GM23248 (cell line): ENCODE measurements at regions not wholly inside any gene's neighbourhood (a gene's known extent, or its start where the extent isn't known, plus 50 kb on each side); places are given as distances from the start of the nearest gene placed in this dataset.

ENCODE experiments used
- DNase-seq: peaks from one replicate; pipeline ENCODE4 v3.0.0-alpha.2; 2015
- H2AFZ ChIP-seq: fragments of 200-600 bp; sonication (generic); 2 replicates; pipeline ENCODE4 v1.6.1; 2016; ENCODE audit warnings: antibody characterized with exemption
- H3F3A ChIP-seq: fragments of 200-600 bp; sonication (generic); 2 replicates; pipeline ENCODE4 v1.6.1; 2016; ENCODE audit warnings: mild to moderate bottlenecking, antibody characterized with exemption, mixed run types; ENCODE audit not compliant: insufficient read depth
- H3K27ac ChIP-seq: fragments of 200-600 bp; sonication (generic); 2 replicates; pipeline ENCODE4 v1.5.1; 2016; ENCODE audit warnings: mild to moderate bottlenecking
- H3K27me3 ChIP-seq: fragments of 200-600 bp; sonication (generic); replicated peaks from 2 replicates; pipeline ENCODE4 v1.6.1; 2016; ENCODE audit warnings: mild to moderate bottlenecking; ENCODE audit not compliant: insufficient read depth
- H3K36me3 ChIP-seq: fragments of 200-600 bp; sonication (generic); 2 replicates; pipeline ENCODE4 v1.6.1; 2016; ENCODE audit warnings: low read depth, mild to moderate bottlenecking
- H3K4me1 ChIP-seq: fragments of 200-600 bp; sonication (generic); 2 replicates; pipeline ENCODE4 v1.6.1; 2016; ENCODE audit warnings: mild to moderate bottlenecking; ENCODE audit not compliant: insufficient read depth
- H3K4me2 ChIP-seq: fragments of 200-600 bp; sonication (generic); one replicate; pipeline ENCODE4 v1.6.1; 2016; ENCODE audit warnings: mild to moderate bottlenecking; ENCODE audit not compliant: unreplicated experiment
- H3K4me3 ChIP-seq: fragments of 200-600 bp; sonication (generic); 2 replicates; pipeline ENCODE4 v1.5.1; 2016; ENCODE audit warnings: mild to moderate bottlenecking
- H3K79me2 ChIP-seq: fragments of 200-600 bp; sonication (generic); 2 replicates; pipeline ENCODE4 v1.6.1; 2016; ENCODE audit warnings: mild to moderate bottlenecking; ENCODE audit not compliant: insufficient read depth
- H3K9ac ChIP-seq: fragments of 200-600 bp; sonication (generic); 2 replicates; pipeline ENCODE4 v1.6.1; 2016; ENCODE audit warnings: mild to moderate bottlenecking
- H3K9me2 ChIP-seq: fragments of 200-600 bp; sonication (generic); 2 replicates; pipeline ENCODE4 v1.6.1; 2016; ENCODE audit warnings: mixed run types, mild to moderate bottlenecking, moderate library complexity; ENCODE audit not compliant: insufficient read depth
- H3K9me3 ChIP-seq: fragments of 200-600 bp; sonication (generic); one replicate; pipeline ENCODE4 v1.6.1; 2017; ENCODE audit warnings: low read depth
- H4K20me1 ChIP-seq: fragments of 200-600 bp; sonication (generic); 2 replicates; pipeline ENCODE4 v1.6.0; 2016; ENCODE audit not compliant: insufficient read depth
- EZH2 ChIP-seq: fragments of 200-600 bp; sonication (generic); IDR thresholded peaks from 2 replicates; pipeline ENCODE4 v1.6.1; 2018; ENCODE audit warnings: antibody characterized with exemption, mild to moderate bottlenecking; ENCODE audit not compliant: insufficient read depth, poor library complexity, severe bottlenecking
- EZH2phosphoT487 ChIP-seq: fragments of 200-600 bp; sonication (generic); IDR thresholded peaks from 2 replicates; pipeline ENCODE4 v1.6.1; 2018; ENCODE audit warnings: antibody characterized with exemption, moderate library complexity, mild to moderate bottlenecking, low read depth; ENCODE audit not compliant: insufficient read depth
- WGBS, 2 experiments: methylation state at CpG; one replicate each; pipeline ENCODE4 v1.1.6; 2015 to 2017; ENCODE audit warnings: low lambda C conversion rate in 2 of 2, low coverage in 1 of 2; ENCODE audit errors: missing lambda C conversion rate in 2 of 2; 5-methylcytosine and 5-hydroxymethylcytosine counted together
- in situ Hi-C: fragments of 300-500 bp; cut with MboI; formaldehyde crosslinking; loops from 2 replicates; pipeline ENCODE4 v1.15.0; 2020

GRCh38 chr5:173796721-173797495 is 91.2 kb upstream of the CPEB4 start:
- Histone ChIP-seq H3K9ac (no peak overlapping the region), H3K9me3 (no peaks in the 10 kb centered on the region), H3K4me2 (no peak overlapping the region), H4K20me1 (no peaks in the 10 kb centered on the region), H3K27me3 (no peaks in the 10 kb centered on the region), H3K4me1 (no peaks in the 10 kb centered on the region), H3K4me3 (no peak overlapping the region), H3F3A (no peaks in the 10 kb centered on the region), H3K27ac (no peak overlapping the region), H3K9me2 (no peaks in the 10 kb centered on the region), H3K79me2 (no peaks in the 10 kb centered on the region), H3K36me3 (no peaks in the 10 kb centered on the region), H2AFZ (no peak overlapping the region)
- in situ Hi-C loops = no loop called here
- no peak for DNase-seq
- 52 to 55% methylated on average over 9 of the region's 9 CpGs for WGBS, 2 experiments
- TF ChIP-seq EZH2 (no peak), EZH2phosphoT487 (no peak)

DNA sequence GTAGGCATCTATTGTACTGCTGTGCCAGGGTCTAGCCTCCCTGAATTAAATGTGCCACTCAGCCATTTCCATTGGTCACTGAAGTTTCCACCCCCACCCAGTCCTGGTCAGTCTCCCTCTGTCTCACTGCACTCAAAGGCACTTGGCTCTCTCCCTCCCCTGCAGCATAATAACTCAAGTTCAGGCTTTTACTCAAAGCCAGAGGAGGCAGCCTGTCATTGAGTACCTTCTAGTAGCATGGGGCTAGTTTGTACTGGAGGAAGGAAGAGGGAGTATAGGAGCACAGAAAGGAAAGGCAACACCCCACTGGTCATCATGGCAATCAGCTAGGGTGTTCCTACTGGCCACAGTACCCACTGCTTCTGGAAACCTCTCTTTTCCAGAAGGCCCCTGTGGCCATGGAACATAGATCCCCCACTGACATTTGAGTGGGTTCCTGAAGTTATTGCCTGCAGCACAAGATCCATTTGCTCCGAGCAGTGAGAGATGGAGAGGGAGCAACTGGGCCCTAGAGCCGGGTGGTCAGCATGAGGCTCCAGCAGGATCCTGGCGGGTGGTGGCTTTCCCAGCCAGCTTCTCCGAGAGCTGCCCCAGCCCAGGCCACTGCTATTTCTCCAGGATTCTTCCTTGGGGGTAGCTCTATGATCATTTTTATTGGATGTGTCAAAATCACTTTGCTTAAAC is 89.9 kb upstream of the CPEB4 start:
- Histone ChIP-seq H3F3A (no peaks in the 10 kb centered on the region), H3K4me2 (no peak overlapping the region), H3K36me3 (no peaks in the 10 kb centered on the region), H3K79me2 (no peaks in the 10 kb centered on the region), H2AFZ (no peak overlapping the region), H3K4me1 (no peaks in the 10 kb centered on the region), H3K9me3 (no peaks in the 10 kb centered on the region), H4K20me1 (no peaks in the 10 kb centered on the region), H3K9me2 (no peaks in the 10 kb centered on the region), H3K27ac (no peak overlapping the region), H3K27me3 (no peaks in the 10 kb centered on the region), H3K9ac (no peak overlapping the region), H3K4me3 (no peak overlapping the region)
- TF ChIP-seq EZH2 (no peak), EZH2phosphoT487 (no peak)
- in situ Hi-C loops = no loop called here
- no peak for DNase-seq
- WGBS, 2 experiments = 71 to 83% methylated on average over 4 of the region's 4 CpGs

DNA sequence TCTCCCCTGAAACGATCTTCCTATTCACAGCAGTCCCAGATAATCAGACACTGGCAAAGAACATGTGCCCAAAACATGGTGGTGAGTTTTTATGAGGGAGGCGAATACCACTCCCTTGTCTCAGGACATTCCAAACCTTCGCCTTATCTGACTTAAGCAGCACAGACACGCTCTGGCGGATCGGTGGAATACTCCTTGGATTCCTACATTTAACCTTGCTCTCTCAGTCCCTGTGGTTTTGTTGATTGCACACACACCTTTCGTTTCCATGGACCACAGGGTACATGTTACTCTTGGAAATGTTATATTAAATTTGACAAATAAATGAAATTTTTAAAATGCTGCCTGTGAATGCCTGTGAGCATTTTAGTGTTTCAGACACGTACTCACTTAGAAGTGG is 87.8 kb upstream of the CPEB4 start:
- in situ Hi-C loops = no loop called here
- Histone ChIP-seq H3K36me3 (no peaks in the 10 kb centered on the region), H3F3A (no peaks in the 10 kb centered on the region), H2AFZ (no peak overlapping the region), H3K4me3 (no peak overlapping the region), H3K9me3 (no peaks in the 10 kb centered on the region), H3K27me3 (no peaks in the 10 kb centered on the region), H4K20me1 (no peaks in the 10 kb centered on the region), H3K27ac (no peak overlapping the region), H3K4me2 (no peak overlapping the region), H3K9me2 (no peaks in the 10 kb centered on the region), H3K4me1 (no peaks in the 10 kb centered on the region), H3K79me2 (no peaks in the 10 kb centered on the region), H3K9ac (no peak overlapping the region)
- DNase-seq = no peak
- TF ChIP-seq EZH2phosphoT487 (no peak), EZH2 (no peak)
- WGBS, 2 experiments = 56 to 59% methylated on average over 8 of the region's 8 CpGs

DNA sequence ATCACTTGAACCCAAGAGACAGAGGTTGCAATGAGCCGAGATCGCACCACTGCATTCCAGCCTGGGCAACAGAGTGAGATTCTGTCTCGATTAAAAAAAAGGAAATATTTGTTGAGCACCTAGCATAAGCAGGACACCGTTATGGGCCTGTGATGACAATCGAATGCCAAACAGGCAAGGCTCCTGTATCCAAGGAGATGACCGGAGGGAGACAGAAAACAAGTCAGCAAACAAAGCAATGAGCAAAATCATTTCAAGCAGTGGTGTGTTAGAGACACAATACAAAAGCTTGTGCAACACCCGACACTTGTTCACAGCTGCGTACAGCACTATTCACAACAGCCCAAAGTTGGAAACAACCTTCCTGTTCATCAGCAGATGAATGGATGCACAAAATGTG is 87.1 kb upstream of the CPEB4 start:
- Histone ChIP-seq H2AFZ (no peak overlapping the region), H3K4me1 (no peaks in the 10 kb centered on the region), H3K79me2 (no peaks in the 10 kb centered on the region), H3K36me3 (no peaks in the 10 kb centered on the region), H3K9ac (no peak overlapping the region), H3K4me2 (no peak overlapping the region), H3K9me2 (no peaks in the 10 kb centered on the region), H4K20me1 (no peaks in the 10 kb centered on the region), H3K27ac (no peak overlapping the region), H3K27me3 (no peaks in the 10 kb centered on the region), H3K9me3 (no peaks in the 10 kb centered on the region), H3F3A (no peaks in the 10 kb centered on the region), H3K4me3 (no peak overlapping the region)
- no peak for TF ChIP-seq EZH2
- no peak for TF ChIP-seq EZH2phosphoT487
- in situ Hi-C loops = no loop called here
- 86 to 94% methylated on average over 8 of the region's 8 CpGs for WGBS, 2 experiments
- DNase-seq = no peak
